ENCODE measurements at regions not wholly inside any gene's neighbourhood (a gene's known extent, or its start where the extent isn't known, plus 50 kb on each side); places are given as distances from the start of the nearest gene placed in this dataset.

GRCh38 chr11:88434333-88434976, 96.9 kb upstream of the CTSC start:
- Histone ChIP-seq H3K4me3 (no peak overlapping the region), H3K4me1 (no peaks in the 10 kb centered on the region), H3K27me3 (no peaks in the 10 kb centered on the region), H3K27ac (no peak overlapping the region), H3K36me3 (no peaks in the 10 kb centered on the region), H3K9me3 (no peaks in the 10 kb centered on the region)
- no peak for DNase-seq (ENCODE audit: low spot score in 2 of 2)
- intact Hi-C loops (cut with DNase I; ENCODE audit: low total_unique reads): no loop called here
- TF ChIP-seq CTCF (IDR thresholded peaks at IDR 0.05): no peak
- no peak for TF ChIP-seq POLR2AphosphoS5 (IDR thresholded peaks at IDR 0.05)
- TF ChIP-seq POLR2A (IDR thresholded peaks at IDR 0.05): no peak

- TF ChIP-seq POLR2A (IDR thresholded peaks at IDR 0.05): no peak
- no peak for TF ChIP-seq CTCF (IDR thresholded peaks at IDR 0.05)
- no peak for TF ChIP-seq POLR2AphosphoS5 (IDR thresholded peaks at IDR 0.05)
- DNase-seq (ENCODE audit: low spot score in 2 of 2): no peak
- H3K27me3 ChIP-seq: no peaks in the 10 kb centered on the region
- H3K27ac ChIP-seq: no peak overlapping the region
- H3K9me3 ChIP-seq: no peaks in the 10 kb centered on the region
- H3K4me1 ChIP-seq: no peaks in the 10 kb centered on the region
- H3K4me3 ChIP-seq: no peak overlapping the region
- H3K36me3 ChIP-seq: no peaks in the 10 kb centered on the region
- intact Hi-C loops (cut with DNase I; ENCODE audit: low total_unique reads): no loop called here
Measured at GRCh38 chr11:88433536-88434230, 96.1 kb upstream of the CTSC start.

- H3K27ac ChIP-seq: no peak overlapping the region
- intact Hi-C loops (cut with DNase I; ENCODE audit: low total_unique reads): no loop called here
- no peaks in the 10 kb centered on the region for H3K36me3 ChIP-seq
- no peaks in the 10 kb centered on the region for H3K27me3 ChIP-seq
- no peaks in the 10 kb centered on the region for H3K4me1 ChIP-seq
- DNase-seq (ENCODE audit: low spot score in 2 of 2): no peak
- TF ChIP-seq POLR2AphosphoS5 (IDR thresholded peaks at IDR 0.05): no peak
- TF ChIP-seq POLR2A (IDR thresholded peaks at IDR 0.05): no peak
- TF ChIP-seq CTCF (IDR thresholded peaks at IDR 0.05): no peak
- H3K9me3 ChIP-seq: no peaks in the 10 kb centered on the region
- no peak overlapping the region for H3K4me3 ChIP-seq
Measured at GRCh38 chr11:88431675-88432341, 94.3 kb upstream of the CTSC start.

GRCh38 chr11:88428959-88429358, 91.4 kb upstream of the CTSC start:
- DNase-seq (ENCODE audit: low spot score in 2 of 2): no peak
- Histone ChIP-seq H3K4me1 (no peaks in the 10 kb centered on the region), H3K4me3 (no peak overlapping the region), H3K27me3 (no peaks in the 10 kb centered on the region), H3K27ac (no peak overlapping the region), H3K9me3 (no peaks in the 10 kb centered on the region), H3K36me3 (no peaks in the 10 kb centered on the region)
- intact Hi-C loops (cut with DNase I; ENCODE audit: low total_unique reads): no loop called here
- no peak for TF ChIP-seq POLR2A (IDR thresholded peaks at IDR 0.05)

- Histone ChIP-seq H3K4me1 (no peaks in the 10 kb centered on the region), H3K4me3 (no peak overlapping the region), H3K27ac (no peak overlapping the region), H3K36me3 (no peaks in the 10 kb centered on the region), H3K27me3 (no peaks in the 10 kb centered on the region), H3K9me3 (no peaks in the 10 kb centered on the region)
- intact Hi-C loops (cut with DNase I; ENCODE audit: low total_unique reads): no loop called here
- DNase-seq (ENCODE audit: low spot score in 2 of 2): no peak
- TF ChIP-seq POLR2A (IDR thresholded peaks at IDR 0.05): no peak
- no peak for TF ChIP-seq CTCF (IDR thresholded peaks at IDR 0.05)
- TF ChIP-seq POLR2AphosphoS5 (IDR thresholded peaks at IDR 0.05): no peak
Measured at GRCh38 chr11:88427719-88428118, 90.2 kb upstream of the CTSC start.
